ENCODE measurements at regions not wholly inside any gene's neighbourhood (a gene's known extent, or its start where the extent isn't known, plus 50 kb on each side); places are given as distances from the start of the nearest gene placed in this dataset.

GRCh38 chr15:58279106-58279505 is 140.9 kb downstream of the AQP9 start:
- TF ChIP-seq, protein P1, sequence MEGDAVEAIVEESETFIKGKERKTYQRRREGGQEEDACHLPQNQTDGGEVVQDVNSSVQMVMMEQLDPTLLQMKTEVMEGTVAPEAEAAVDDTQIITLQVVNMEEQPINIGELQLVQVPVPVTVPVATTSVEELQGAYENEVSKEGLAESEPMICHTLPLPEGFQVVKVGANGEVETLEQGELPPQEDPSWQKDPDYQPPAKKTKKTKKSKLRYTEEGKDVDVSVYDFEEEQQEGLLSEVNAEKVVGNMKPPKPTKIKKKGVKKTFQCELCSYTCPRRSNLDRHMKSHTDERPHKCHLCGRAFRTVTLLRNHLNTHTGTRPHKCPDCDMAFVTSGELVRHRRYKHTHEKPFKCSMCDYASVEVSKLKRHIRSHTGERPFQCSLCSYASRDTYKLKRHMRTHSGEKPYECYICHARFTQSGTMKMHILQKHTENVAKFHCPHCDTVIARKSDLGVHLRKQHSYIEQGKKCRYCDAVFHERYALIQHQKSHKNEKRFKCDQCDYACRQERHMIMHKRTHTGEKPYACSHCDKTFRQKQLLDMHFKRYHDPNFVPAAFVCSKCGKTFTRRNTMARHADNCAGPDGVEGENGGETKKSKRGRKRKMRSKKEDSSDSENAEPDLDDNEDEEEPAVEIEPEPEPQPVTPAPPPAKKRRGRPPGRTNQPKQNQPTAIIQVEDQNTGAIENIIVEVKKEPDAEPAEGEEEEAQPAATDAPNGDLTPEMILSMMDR (IDR thresholded peaks at IDR 0.05; ENCODE audit: low read depth, low read length): no peak
- TF ChIP-seq EZH2phosphoT487 (IDR thresholded peaks at IDR 0.05; ENCODE audit: low read depth): no peak

All from OCI-LY3 (cell line).